ENCODE measurements at regions not wholly inside any gene's neighbourhood (a gene's known extent, or its start where the extent isn't known, plus 50 kb on each side); places are given as distances from the start of the nearest gene placed in this dataset.
"Not testable (repeated sequence)": the region's sequence is repeated elsewhere in the genome, so short reads cannot be mapped to it uniquely, and the experiment has no call there.

DNA sequence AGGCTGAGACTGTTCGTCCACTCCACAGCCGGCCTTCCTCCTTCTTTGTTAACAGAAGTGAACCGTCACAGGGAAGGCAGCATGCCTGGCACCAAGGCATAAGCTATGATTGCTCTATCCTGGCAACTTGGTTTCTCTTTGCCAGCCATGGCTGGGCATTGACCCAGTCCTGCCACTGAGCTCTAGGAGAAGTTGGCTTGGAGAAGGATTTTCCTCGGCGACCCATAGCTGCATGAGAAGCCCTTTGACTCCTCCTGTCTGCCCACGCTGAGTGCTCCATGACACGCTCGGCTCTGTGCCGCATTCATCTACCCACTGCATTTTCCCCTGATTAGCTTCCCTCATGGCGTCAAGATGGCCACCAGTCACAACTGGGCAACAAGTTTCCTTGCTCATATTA is 111.8 kb upstream of the EXOC2 start:
- DNase-seq (ENCODE audit: low read depth) = no peak

DNA sequence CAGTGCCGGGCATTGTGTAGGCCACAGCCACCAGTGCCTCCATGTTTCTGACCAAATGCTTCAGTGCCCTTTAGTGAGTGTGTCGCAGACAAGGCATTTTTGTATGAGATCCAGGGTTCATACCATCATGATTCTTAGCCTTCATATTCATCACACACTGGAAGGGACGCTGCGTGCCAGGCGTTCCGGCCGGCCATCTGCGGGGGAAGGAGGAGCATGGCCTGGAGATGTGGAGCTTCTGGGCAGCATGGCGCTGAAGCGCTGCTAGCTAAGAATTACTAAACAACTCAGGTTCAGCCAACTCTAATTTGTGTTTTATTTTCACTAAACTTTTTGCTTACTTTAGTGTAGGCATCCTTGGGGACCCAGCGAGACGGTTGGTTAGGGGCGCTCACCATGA is 111.4 kb upstream of the EXOC2 start:
- DNase-seq (ENCODE audit: low read depth) = no peak

DNA sequence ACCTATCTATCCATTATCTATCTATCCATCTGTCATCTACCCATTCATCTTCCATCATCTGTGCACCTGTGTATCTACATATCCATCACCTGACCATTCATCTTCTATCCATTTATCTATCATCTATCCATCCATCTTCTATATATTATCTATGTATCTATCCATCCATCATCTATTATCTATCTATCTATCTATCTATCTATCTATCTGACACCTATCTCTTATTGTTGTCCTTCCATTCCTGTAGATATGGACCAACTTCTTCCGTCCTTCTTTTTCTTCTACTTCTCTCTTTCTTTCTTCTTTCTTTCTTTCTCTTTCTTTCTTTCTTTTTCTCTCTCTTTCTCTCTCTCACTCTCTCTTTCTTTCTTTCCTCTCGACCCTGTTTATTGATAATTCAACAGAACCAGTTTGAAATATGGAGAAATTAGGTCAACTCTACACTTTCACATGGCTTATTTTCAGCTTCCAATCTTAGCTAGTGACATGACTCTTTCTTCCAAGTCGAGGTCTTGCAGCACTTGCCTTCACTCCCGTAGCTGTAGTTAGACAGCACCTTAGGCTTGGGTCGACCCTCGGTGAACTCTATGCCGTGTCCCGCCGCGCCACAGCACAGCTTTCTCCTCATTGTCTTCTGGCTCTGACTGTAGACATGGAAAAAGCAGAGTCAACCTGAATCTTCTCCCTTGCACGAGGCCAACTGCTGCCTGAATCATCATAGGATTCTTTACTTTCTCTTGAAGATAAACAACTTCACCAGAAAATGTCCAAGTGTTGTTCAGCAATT is 110.4 kb upstream of the EXOC2 start:
- no peak for DNase-seq (ENCODE audit: low read depth)

DNA sequence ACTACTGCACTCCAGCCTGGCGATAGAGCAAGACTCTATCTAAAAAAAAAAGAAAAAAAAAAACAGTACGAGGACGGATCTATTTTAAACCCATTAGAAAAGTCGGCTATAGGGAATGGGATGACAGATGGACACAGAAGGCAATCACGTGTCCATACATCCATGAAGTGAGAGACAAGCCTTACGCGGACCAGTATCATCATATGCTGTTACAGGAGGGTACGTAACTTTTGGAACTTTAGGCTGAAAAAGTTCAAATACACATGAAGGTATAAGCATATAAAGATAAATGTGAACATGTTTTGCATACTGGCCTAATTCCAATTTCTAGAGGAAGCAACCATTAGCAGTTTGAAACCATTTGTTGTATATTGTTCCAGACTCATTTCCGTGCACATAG is 109.8 kb upstream of the EXOC2 start:
- no peak for DNase-seq (ENCODE audit: low read depth)

DNA sequence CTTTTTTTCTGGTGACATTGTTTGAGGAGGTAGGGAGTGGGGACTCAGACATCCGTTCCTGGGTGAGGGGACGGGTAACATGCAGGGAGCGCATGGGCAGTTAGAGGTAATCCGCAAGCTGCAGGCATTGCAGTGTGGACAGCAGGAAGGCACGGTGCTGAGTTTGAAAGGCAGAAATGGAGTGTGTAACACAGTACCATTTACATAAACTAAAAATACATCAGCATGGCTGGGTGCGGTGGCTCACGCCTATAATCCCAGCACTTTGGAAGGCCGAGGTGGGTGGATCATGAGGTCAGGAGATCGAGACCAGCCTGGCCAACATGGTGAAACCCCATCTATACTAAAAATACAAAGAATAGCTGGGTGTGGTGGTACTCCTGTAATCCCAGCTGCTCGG is 109.3 kb upstream of the EXOC2 start:
- DNase-seq (ENCODE audit: low read depth) = not testable (repeated sequence)

- DNase-seq (ENCODE audit: low read depth) = no peak
These were observed 106.8 kb upstream of the EXOC2 start for GRCh38 chr6:799769-800168.

DNA sequence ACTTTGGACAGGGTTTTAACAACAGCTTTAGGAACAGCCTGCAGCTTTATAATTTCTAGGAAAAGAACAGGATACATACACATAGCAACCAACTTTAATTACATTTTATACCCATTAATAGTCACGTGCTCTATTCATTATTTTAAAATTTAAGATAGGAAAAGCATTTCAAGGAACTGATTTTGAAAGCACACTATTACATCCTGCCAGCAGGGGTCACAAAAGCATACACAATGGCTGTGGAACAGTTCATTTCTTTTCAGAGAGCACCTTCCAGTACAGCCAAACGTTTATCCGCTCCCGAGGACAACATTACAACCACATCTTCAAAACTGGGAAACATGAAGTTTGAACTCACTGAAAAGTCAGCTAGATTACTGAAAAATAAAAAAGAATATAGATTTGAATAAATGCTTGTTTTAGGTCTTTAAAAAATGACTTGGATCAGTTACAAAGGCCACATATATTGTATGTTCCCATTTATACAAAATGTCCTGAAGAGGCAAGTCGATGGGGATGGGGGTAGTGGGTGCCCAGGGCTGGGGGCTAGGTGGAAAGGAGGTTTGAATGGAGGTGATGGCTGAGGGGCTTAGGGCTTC is 104.6 kb upstream of the EXOC2 start:
- peak; percentile 49 for DNase-seq (ENCODE audit: low read depth)

GRCh38 chr6:795046-795685 is 102.2 kb upstream of the EXOC2 start:
- no peak for DNase-seq (ENCODE audit: low read depth)

GRCh38 chr6:793261-793660 is 100.3 kb upstream of the EXOC2 start:
- no peak for DNase-seq (ENCODE audit: low read depth)

- DNase-seq (ENCODE audit: low read depth) = no peak
These were observed 99.7 kb upstream of the EXOC2 start for GRCh38 chr6:792662-793061.

DNA sequence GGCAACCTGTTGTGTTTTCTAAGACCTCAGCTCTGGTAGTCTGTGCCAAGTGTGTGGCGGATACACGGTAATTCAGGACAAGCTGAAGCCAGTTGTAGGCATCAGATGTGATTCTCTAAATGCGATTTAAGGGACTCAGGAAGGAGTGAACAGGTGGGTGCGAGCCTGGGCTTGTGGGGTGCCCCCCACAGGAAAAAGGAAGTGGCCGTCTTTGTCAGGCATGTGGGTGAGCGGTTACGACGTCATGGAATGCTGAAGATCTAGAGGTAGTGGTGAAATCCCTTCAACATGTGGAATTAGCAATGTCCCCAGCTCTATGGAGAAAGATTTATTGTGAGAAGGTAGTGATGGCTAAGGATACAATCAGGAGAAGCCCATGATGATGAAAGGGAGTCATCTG is 95.1 kb upstream of the EXOC2 start:
- DNase-seq (ENCODE audit: low read depth) = no peak

DNA sequence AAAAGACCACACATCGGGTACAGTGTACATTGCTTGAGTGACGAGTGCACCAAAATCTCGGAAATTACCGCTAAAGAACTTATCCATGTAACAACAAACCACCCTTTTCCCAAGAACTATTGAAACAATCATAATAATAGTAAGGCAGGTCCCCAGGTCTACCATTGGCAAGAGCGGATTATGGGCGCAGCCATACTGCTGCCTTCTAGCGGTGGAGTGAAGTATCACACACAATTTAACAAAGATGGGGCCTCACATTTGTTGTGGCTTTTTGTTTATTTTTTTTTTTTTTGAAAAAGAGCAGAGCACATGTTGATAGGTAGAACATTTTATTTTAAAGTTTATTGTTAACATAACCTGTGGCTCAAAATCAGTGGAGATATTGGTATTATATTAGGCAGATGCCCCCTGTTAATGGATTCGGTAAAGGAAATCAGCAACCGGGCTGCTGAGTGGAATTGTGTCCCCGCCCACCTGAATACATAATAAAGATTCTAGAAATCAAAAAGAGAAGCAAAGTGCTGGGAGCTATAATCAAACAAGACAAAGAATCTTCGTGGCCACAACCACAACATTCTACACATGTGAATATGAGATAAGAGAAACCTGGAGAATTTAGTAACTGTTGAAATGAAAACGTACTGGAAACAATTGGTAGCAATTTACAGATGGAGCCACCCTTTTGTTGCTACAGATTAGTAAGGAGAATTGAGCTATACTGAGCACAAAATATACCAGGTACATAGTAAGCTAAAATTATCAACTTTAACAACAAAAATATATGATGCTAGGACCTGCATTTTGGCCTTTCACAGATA is 94.2 kb upstream of the EXOC2 start:
- DNase-seq (ENCODE audit: low read depth) = peak; percentile 7

DNA sequence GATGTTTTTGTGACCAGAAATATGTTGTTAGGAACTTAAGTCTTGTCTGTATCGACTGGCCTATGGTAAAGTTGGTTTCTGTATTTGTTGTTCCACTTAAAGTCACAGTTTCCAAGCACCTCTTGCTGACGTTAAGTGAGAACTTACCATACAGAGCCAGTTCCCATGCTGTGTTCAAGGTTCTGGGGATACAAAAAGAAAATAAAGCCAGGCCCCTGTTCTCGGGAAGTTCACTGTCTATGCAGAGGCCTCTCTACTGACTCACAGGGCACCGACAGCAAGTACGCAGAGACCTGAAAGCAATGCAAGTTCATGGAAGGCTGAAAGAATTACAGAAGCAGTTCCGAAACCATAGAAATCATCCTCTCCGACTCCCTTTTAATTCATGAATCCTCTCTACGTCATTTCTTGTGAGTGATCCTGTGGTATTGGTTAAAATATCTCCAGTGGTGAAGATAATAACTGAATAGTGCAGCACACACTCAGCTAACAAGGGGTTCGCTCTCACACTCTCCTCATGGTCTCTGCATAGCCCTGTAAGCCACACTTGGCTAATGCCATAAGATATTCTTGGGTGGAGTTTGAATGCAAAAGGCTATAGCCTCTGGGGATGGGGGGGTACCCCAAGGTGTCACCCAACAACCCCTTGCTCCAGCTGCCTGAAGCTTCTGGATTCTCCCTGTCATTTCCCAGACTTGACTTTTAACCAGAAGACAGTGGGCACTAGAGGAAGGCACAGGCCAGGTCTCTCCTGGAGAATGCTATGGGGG is 91.2 kb upstream of the EXOC2 start:
- no peak for DNase-seq (ENCODE audit: low read depth)

- DNase-seq (ENCODE audit: low read depth) = no peak
These were observed 89.2 kb upstream of the EXOC2 start for GRCh38 chr6:782141-782540.

DNA sequence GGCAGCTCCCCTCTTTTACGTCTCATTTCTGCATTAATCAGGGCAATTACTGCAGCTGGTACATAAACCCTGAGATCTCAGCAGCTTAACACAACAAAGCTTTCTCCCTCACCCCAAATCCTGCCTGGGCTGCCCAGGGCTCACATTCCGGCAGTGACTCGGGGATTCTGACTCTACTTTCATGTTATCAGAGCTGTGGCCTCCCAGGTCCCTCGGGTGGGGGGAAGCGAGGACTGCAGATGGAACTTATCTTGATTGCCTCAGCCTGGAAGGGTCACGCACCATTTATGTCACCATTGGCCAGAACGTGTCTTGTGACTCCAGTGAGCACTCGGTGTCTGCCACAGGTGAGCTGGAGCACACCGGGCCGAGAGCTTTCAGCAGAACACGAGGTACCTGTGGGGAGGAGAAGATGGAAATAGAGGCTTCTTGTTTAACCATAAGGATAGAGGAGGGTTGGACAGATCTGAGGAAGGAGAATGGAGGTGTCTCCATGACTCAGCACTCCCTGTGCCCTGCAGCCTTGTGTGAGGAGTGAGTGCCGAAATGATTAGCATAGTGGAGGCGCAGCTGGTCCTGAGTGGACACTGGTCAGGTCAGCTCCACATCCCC is 88.5 kb upstream of the EXOC2 start:
- DNase-seq (ENCODE audit: low read depth) = no peak

- DNase-seq (ENCODE audit: low read depth) = no peak
These were observed 87.8 kb upstream of the EXOC2 start for GRCh38 chr6:780706-781105.

- no peak for DNase-seq (ENCODE audit: low read depth)
These were observed 84.0 kb upstream of the EXOC2 start for GRCh38 chr6:776951-777350.

DNA sequence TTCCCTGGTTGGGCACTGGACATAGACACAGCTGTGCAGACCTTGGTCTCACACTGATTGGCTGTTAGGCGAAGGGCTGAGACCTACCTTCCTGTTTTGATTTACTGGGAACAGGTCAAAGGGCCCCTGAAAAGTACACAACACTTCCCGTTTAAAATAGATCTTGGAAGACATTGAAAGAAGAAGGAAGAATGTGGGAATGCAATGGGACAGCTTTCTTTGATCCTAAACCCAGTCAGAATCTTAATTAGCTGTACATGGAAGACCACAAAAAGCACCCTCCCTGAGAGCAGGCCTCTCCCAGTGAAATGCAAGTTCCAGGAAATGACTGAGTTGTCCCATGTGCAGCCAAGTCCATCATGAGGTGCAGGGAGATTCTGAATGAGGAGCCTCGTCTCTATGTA is 83.6 kb upstream of the EXOC2 start:
- DNase-seq (ENCODE audit: low read depth) = no peak

GRCh38 chr6:775863-776262 is 82.9 kb upstream of the EXOC2 start:
- no peak for DNase-seq (ENCODE audit: low read depth)

- not testable (repeated sequence) for DNase-seq (ENCODE audit: low read depth)
These were observed 78.7 kb upstream of the EXOC2 start for GRCh38 chr6:771683-772082.

GRCh38 chr6:767755-768512 is 75.0 kb upstream of the EXOC2 start:
- no peak for DNase-seq (ENCODE audit: low read depth)

Data from amniotic epithelial cell (primary cell).